Neural progenitor cell (in vitro differentiated cells): ENCODE measurements at regions not wholly inside any gene's neighbourhood (a gene's known extent, or its start where the extent isn't known, plus 50 kb on each side); places are given as distances from the start of the nearest gene placed in this dataset.

Experiments
- EZH2 ChIP-seq: fragments of 200-600 bp; sonication (generic); IDR thresholded peaks from 2 replicates; pipeline ENCODE4 v1.6.1; 2017; ENCODE audit warnings: antibody characterized with exemption, mild to moderate bottlenecking, moderate library complexity
- TF ChIP-seq, protein P1 (sequence below): fragments of 200-600 bp; sonication (generic); IDR thresholded peaks from 2 replicates; pipeline ENCODE4 v1.5.1; 2017; ENCODE audit warnings: antibody characterized with exemption, mild to moderate bottlenecking

DNA sequence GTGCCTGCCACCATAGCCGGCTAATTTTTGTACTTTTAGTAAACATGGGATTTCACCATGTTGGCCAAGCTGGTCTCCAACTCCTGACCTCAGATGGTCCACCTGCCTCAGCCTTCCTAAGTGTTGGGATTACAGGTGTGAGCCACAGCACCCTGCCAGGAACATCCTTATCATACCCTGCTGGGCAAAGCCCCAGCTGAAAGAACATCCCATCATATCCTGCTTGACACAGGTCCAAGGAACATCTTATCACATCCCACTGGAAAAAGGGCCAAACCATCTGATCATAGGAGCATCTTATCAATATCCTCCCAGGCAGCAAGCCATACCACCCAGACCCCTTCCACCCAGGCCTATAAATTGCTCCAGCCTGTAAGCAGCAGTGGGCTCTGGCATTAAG is 1109.2 kb upstream of the CDH8 start:
- TF ChIP-seq, protein P1, sequence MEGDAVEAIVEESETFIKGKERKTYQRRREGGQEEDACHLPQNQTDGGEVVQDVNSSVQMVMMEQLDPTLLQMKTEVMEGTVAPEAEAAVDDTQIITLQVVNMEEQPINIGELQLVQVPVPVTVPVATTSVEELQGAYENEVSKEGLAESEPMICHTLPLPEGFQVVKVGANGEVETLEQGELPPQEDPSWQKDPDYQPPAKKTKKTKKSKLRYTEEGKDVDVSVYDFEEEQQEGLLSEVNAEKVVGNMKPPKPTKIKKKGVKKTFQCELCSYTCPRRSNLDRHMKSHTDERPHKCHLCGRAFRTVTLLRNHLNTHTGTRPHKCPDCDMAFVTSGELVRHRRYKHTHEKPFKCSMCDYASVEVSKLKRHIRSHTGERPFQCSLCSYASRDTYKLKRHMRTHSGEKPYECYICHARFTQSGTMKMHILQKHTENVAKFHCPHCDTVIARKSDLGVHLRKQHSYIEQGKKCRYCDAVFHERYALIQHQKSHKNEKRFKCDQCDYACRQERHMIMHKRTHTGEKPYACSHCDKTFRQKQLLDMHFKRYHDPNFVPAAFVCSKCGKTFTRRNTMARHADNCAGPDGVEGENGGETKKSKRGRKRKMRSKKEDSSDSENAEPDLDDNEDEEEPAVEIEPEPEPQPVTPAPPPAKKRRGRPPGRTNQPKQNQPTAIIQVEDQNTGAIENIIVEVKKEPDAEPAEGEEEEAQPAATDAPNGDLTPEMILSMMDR, result no peak
- TF ChIP-seq EZH2, result no peak
